ENCODE measurements at regions not wholly inside any gene's neighbourhood (a gene's known extent, or its start where the extent isn't known, plus 50 kb on each side); places are given as distances from the start of the nearest gene placed in this dataset.
"Not testable (repeated sequence)": the region's sequence is repeated elsewhere in the genome, so short reads cannot be mapped to it uniquely, and the experiment has no call there.

DNA sequence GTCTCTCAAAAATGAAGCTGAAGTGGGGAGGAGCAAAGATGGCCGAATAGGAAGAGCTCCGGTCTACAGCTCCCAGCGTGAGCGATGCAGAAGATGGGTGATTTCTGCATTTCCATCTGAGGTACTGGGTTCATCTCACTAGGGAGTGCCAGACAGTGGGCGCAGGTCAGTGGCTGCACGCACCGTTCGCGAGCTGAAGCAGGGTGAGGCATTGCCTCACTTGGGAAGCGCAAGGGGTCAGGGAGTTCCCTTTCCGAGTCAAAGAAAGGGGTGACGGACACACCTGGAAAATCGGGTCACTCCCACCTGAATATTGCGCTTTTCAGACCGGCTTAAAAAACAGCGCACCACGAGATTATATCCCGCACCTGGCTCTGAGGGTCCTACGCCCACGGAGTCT lies 132.8 kb downstream of the RSL24D1 start:
- DNase-seq; H3K36me3 ChIP-seq (replicated peaks; ENCODE audit: control insufficient read depth, insufficient read depth, low read length); H3K27me3 ChIP-seq (ENCODE audit: control insufficient read depth, insufficient read depth, low read length): not testable (repeated sequence)
- peak overlapping the region; percentile 19 for H3K4me3 ChIP-seq (ENCODE audit: insufficient read depth, low read depth, low read length)

DNA sequence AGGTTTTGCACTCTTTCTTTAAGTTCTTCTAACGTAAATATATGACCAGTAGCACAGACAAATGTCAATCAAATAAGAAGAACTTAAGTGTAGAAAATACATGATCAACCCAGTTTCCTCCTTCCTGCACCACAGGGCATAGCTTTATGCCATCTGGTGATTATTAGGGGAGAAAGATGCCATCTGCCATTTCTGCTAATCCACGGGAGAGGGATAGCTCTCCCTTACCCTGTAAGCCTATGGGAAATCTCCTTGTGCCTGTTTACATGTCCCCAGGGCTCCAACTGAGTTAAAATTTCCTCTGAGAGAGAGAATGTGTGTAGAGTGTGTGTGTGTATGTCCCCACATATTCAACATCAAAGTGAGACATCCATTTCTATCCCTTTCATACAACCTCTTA lies 135.9 kb downstream of the RSL24D1 start:
- no peak for DNase-seq
- no peaks in the 10 kb centered on the region for H3K27me3 ChIP-seq (ENCODE audit: control insufficient read depth, insufficient read depth, low read length)
- no peak overlapping the region for H3K4me3 ChIP-seq (ENCODE audit: insufficient read depth, low read depth, low read length)
- no peaks in the 10 kb centered on the region for H3K36me3 ChIP-seq (replicated peaks; ENCODE audit: control insufficient read depth, insufficient read depth, low read length)

DNA sequence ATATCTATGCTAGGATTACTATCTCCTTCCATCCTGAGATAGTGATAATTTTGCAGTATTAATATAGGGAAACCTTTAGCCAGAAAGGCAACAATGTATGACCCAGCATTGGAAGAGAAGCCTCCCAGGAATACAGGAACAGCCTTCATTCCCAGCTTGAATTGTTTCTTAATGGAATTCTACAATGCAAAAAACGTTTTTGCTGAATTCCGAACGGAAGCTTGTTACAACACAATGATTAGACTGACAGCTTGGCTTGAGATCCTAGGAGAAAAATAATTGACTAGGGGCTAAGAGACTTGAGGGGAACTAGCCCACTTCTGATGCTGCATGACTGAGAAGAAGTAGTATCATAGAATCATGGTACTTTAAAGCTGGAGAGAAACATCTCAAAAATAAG lies 140.2 kb downstream of the RSL24D1 start:
- Histone ChIP-seq H3K27me3 (ENCODE audit: control insufficient read depth, insufficient read depth, low read length) (no peaks in the 10 kb centered on the region), H3K36me3 (replicated peaks; ENCODE audit: control insufficient read depth, insufficient read depth, low read length) (no peaks in the 10 kb centered on the region), H3K4me3 (ENCODE audit: insufficient read depth, low read depth, low read length) (no peak overlapping the region)
- DNase-seq = no peak

DNA sequence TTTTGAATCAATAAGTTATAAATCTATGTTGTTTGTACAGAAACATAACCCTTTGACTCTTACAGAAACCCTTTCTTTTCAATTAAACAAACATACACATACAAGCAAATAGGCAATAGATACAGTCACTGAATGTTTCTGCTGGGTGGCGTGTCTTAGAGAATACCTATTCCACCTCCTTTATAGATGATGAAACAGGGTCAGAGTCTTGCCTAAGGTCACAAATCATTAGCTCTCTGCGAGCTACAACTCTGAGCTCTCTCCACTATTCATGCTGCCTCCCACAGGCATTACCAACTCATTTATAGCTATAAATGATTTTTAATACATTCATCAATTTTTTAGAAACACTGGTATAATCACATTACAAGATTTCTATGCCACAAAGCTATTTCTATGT lies 152.6 kb downstream of the RSL24D1 start:
- Histone ChIP-seq H3K36me3 (replicated peaks; ENCODE audit: control insufficient read depth, insufficient read depth, low read length) (no peaks in the 10 kb centered on the region), H3K27me3 (ENCODE audit: control insufficient read depth, insufficient read depth, low read length) (no peaks in the 10 kb centered on the region), H3K4me3 (ENCODE audit: insufficient read depth, low read depth, low read length) (no peak overlapping the region)
- no peak for DNase-seq

DNA sequence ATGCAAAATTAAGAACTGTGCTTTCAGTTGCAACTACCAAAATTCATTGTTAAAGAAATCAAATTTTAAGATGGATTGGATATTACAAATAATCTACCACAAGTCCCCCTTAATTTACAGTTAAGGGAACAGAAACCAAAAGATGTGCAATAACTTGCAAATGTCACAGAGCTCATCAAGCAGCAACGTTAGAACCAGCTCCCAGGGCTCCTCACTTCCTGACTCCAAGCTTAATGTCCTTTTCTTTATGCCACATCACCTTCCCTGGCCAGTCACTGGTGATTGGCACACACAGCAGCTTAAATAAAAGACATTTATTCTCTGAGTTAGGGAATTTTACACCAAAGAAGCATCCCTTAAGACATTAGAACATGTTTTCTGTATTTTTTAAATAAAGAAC lies 159.7 kb downstream of the RSL24D1 start:
- DNase-seq = no peak
- Histone ChIP-seq H3K27me3 (ENCODE audit: control insufficient read depth, insufficient read depth, low read length) (no peaks in the 10 kb centered on the region), H3K4me3 (ENCODE audit: insufficient read depth, low read depth, low read length) (no peak overlapping the region), H3K36me3 (replicated peaks; ENCODE audit: control insufficient read depth, insufficient read depth, low read length) (no peaks in the 10 kb centered on the region)

DNA sequence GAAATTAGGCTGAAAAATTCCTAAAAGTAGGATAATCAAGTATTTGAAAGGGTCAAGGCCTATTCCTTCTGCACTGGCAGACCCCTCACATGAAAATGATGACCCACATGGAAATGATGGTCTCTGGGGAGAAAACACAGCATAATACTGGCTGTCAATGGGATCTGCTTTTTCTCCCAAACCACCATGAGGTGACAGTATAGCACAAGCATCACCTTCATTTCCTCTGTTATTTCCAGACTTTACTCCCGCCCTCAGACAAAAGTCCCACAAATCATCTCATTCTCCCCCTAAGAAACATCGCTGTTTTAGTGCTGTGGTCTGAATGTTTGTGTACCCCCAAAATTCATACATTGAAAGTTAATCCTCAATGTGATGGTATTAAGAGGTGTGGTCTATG lies 161.0 kb downstream of the RSL24D1 start:
- H3K36me3 ChIP-seq (replicated peaks; ENCODE audit: control insufficient read depth, insufficient read depth, low read length) = no peaks in the 10 kb centered on the region
- H3K4me3 ChIP-seq (ENCODE audit: insufficient read depth, low read depth, low read length) = no peak overlapping the region
- DNase-seq = no peak
- no peaks in the 10 kb centered on the region for H3K27me3 ChIP-seq (ENCODE audit: control insufficient read depth, insufficient read depth, low read length)

DNA sequence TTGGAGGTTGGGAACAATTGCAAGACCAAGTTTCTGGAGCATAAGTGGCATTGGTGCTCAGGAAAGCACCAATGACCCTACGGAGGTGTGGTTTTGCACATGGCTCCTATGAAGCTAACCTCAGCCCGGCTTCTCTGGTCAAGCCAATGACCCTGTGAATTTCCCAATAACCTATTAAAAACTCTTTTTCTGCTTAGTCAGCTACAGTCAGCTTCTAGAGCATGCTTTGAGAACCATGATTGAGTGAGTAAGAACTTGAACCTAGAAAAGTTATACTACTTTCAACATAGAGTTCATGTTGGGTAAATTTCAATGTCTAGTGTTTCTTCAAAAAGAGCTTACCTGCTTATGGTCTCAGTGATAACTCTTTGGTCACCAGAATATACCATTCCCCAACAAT lies 163.2 kb downstream of the RSL24D1 start:
- no peak overlapping the region for H3K4me3 ChIP-seq (ENCODE audit: insufficient read depth, low read depth, low read length)
- no peak for DNase-seq
- H3K36me3 ChIP-seq (replicated peaks; ENCODE audit: control insufficient read depth, insufficient read depth, low read length) = no peaks in the 10 kb centered on the region
- no peaks in the 10 kb centered on the region for H3K27me3 ChIP-seq (ENCODE audit: control insufficient read depth, insufficient read depth, low read length)

DNA sequence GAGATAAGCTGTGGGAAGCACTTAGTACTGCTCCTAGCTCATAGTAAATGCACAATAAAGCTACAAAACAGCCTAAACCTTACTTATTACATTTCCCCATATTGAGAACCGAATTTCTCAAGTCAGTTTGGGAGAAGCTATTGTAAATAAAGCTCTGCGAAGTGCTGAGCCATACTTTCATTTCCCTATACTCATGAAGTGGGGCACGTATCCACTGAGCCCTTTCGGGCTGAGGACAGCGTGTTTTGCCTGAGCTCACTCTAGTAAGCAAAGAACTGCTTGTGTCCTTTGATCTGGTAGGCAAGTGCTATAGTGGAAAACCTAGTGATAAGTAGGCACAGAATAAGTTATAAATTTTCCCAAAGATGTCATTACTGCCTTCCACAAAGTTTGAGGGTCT lies 165.0 kb downstream of the RSL24D1 start:
- Histone ChIP-seq H3K36me3 (replicated peaks; ENCODE audit: control insufficient read depth, insufficient read depth, low read length) (no peaks in the 10 kb centered on the region), H3K27me3 (ENCODE audit: control insufficient read depth, insufficient read depth, low read length) (no peaks in the 10 kb centered on the region), H3K4me3 (ENCODE audit: insufficient read depth, low read depth, low read length) (no peak overlapping the region)
- no peak for DNase-seq

DNA sequence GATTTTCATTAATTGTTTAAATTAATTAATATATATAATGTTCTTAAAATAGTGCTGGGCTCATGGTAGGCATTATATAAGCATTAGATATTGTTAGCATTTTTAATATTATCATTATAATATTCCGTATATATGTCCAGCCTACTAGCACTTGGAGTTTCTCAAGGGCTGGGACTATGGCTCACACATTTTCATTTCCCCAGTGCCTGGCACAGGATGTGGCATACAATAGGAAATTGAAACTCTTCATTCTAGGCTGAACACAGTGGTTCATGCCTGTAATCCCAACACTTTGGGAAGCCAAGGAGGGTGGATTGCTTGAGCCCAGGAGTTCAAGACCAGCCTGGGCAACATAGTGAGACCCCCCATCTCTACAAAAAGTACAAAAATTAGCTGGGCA lies 170.4 kb downstream of the RSL24D1 start:
- no peak for DNase-seq
- no peak overlapping the region for H3K4me3 ChIP-seq (ENCODE audit: insufficient read depth, low read depth, low read length)
- no peaks in the 10 kb centered on the region for H3K36me3 ChIP-seq (replicated peaks; ENCODE audit: control insufficient read depth, insufficient read depth, low read length)
- H3K27me3 ChIP-seq (ENCODE audit: control insufficient read depth, insufficient read depth, low read length) = no peaks in the 10 kb centered on the region

DNA sequence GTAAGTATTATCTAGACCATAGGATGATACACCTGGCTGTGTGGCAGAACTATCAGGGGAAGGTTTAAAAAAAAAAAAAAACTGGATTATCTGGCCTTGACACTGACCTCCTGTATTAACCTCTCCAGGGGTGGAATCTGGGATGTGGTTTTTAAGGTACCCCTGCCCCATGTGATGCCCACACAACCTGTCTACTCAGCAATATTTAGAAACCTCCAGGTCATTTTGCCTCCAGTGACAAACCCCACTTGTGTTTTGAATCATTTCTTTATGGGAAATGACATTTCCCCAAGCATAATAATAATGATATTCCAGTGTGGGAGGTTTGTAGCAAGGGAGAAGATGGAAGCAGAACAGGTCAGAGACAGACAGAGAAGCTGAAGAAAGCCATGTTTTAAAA lies 179.1 kb downstream of the RSL24D1 start:
- Histone ChIP-seq H3K27me3 (ENCODE audit: control insufficient read depth, insufficient read depth, low read length) (no peaks in the 10 kb centered on the region), H3K4me3 (ENCODE audit: insufficient read depth, low read depth, low read length) (no peak overlapping the region), H3K36me3 (replicated peaks; ENCODE audit: control insufficient read depth, insufficient read depth, low read length) (no peaks in the 10 kb centered on the region)
- no peak for DNase-seq

DNA sequence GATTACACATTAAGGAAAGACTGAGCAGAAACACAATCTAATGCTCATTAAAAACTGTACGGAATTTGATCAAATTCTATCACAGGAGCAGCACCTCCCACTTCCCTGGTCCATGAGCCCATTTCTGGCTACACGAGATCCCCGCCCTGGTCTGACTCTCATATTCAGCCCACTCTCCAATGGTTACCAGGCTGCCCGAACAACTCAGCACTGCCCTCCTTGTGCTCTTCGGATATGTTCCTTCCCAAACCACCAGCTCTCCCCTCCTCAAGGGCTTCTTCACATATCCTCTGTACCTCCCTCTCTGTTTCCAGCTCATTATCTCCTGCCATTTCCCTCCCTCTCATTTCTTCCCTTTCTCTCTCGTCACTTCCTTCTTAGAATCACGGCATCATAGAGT lies 180.5 kb downstream of the RSL24D1 start:
- DNase-seq = peak; percentile 37
- H3K4me3 ChIP-seq (ENCODE audit: insufficient read depth, low read depth, low read length) = no peak overlapping the region
- no peaks in the 10 kb centered on the region for H3K36me3 ChIP-seq (replicated peaks; ENCODE audit: control insufficient read depth, insufficient read depth, low read length)
- no peaks in the 10 kb centered on the region for H3K27me3 ChIP-seq (ENCODE audit: control insufficient read depth, insufficient read depth, low read length)

DNA sequence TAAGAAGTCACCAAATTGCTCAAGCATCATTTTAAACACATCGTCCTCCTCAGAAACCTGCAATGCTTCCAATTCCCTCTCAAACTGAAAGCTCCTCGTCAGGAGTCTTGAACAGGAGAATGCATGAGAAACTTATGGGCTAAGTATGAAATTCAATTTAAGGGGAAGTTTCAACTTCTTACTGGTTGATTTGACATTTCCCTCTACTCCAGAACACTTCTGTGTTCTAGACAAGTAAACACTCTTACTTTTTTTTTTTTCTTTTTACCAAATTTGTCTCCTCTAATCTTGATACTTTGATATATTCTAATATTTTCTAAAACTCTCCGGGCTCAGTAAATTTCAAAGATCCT lies 181.7 kb downstream of the RSL24D1 start:
- DNase-seq = no peak
- Histone ChIP-seq H3K36me3 (replicated peaks; ENCODE audit: control insufficient read depth, insufficient read depth, low read length) (no peaks in the 10 kb centered on the region), H3K4me3 (ENCODE audit: insufficient read depth, low read depth, low read length) (no peak overlapping the region), H3K27me3 (ENCODE audit: control insufficient read depth, insufficient read depth, low read length) (no peaks in the 10 kb centered on the region; the same call in 1 of the 2 replicates)

DNA sequence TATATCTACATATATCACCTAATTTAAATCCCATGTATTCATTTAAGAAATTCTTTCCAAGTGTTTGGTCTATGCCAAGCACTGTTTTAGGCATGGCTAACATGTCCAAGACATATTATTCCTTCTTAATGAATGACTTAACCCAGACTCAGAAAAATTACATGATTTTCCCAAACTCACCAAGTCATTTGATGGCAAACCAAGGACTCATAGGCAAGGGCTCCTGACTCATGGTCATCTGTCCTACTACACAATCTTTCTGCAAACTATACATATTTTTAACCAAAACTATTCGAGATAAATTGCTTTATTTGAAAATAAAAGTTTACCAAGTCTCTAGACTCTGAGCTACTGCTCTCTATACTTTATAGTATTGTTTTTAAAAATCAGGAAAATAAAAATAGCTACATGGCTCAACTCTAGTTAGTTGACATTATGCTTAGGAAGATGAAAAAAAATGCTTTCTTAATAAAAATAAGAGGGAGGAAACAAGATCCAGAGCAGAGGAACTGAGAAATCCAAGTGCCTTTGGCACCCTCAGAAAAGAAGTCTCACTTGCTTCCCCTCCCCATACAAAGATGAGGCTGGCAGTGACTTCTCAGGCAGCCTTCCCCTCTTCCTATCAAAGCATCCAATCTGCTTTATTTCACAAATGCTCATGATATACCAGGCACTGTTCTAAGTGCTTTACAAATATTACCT lies 182.2 kb downstream of the RSL24D1 start:
- Histone ChIP-seq H3K27me3 (ENCODE audit: control insufficient read depth, insufficient read depth, low read length) (no peaks in the 10 kb centered on the region; the same call in 1 of the 2 replicates), H3K36me3 (replicated peaks; ENCODE audit: control insufficient read depth, insufficient read depth, low read length) (no peaks in the 10 kb centered on the region), H3K4me3 (ENCODE audit: insufficient read depth, low read depth, low read length) (no peak overlapping the region)
- no peak for DNase-seq

DNA sequence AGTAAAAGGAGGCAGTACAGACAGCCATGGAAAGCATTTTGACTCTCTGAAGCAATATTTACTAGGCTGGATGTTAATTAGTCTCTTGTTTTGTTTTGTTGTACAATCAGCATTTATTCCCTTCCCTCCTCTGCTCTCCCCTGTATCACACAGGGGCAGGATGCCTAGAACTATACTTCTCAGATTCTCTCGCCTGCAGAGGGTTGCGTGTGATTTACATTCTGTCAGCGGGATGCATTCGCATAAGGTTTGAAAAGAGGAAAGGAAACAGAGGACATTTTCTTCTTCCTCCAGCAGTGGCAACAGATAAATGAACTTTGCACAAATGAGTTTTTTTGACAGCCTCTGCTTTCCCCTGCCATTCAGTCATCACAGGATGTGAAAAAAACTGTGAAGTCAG lies 188.3 kb downstream of the RSL24D1 start:
- H3K27me3 ChIP-seq (ENCODE audit: control insufficient read depth, insufficient read depth, low read length) = no peaks in the 10 kb centered on the region; the same call in 1 of the 2 replicates
- H3K36me3 ChIP-seq (replicated peaks; ENCODE audit: control insufficient read depth, insufficient read depth, low read length) = no peaks in the 10 kb centered on the region
- no peak overlapping the region for H3K4me3 ChIP-seq (ENCODE audit: insufficient read depth, low read depth, low read length)
- no peak for DNase-seq

DNA sequence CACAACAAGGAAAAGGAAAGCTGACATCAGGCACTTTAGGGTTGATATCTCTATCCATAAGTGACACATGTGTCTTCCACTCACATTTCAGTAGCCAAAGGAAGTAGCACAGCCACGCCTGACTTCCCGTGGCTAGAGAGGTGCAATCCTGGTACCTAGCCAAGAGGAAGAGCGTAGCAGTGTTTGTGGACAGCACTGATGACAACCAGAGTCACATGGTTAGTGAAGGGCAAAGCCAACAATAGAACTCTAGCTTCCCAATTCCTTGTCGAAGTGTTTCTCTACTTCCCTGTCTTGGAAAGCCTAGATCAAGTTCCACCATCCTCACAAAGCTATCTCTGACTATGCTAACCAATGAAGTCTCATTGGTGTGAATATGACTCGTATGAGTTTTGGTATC lies 189.2 kb downstream of the RSL24D1 start:
- Histone ChIP-seq H3K27me3 (ENCODE audit: control insufficient read depth, insufficient read depth, low read length) (no peaks in the 10 kb centered on the region; the same call in 1 of the 2 replicates), H3K36me3 (replicated peaks; ENCODE audit: control insufficient read depth, insufficient read depth, low read length) (no peaks in the 10 kb centered on the region), H3K4me3 (ENCODE audit: insufficient read depth, low read depth, low read length) (no peak overlapping the region)
- no peak for DNase-seq

DNA sequence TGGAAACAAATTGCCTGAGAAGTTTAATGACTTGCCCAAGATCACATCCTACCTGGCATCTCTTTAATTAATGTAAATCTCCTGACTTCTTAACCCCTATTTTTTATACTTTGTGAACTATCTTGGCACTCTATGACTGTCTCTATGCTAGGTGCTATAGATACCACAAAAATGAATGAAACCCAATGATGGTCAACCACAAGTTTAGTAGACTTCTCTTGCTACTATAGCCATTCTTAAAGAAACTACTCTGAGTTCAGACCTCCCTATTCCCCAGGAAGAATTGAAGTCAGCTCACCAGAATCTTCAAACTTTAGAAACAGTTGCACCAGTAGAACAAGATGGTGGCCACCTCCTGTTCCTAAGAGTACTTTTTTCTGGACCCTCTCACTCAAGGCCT lies 191.1 kb downstream of the RSL24D1 start:
- no peak for DNase-seq
- Histone ChIP-seq H3K4me3 (ENCODE audit: insufficient read depth, low read depth, low read length) (no peak overlapping the region), H3K27me3 (ENCODE audit: control insufficient read depth, insufficient read depth, low read length) (no peaks in the 10 kb centered on the region; the same call in 1 of the 2 replicates), H3K36me3 (replicated peaks; ENCODE audit: control insufficient read depth, insufficient read depth, low read length) (no peaks in the 10 kb centered on the region)

Data from H7 (cell line).